HEK293 (cell line): ENCODE measurements at regions not wholly inside any gene's neighbourhood (a gene's known extent, or its start where the extent isn't known, plus 50 kb on each side); places are given as distances from the start of the nearest gene placed in this dataset.

Source experiments
- CTCF ChIA-PET: fragments of 350-600 bp; formaldehyde crosslinking; extraction: SDS; loops from one replicate; lab custom pipeline; 2021; ENCODE audit warnings: antibody characterized with exemption; lab: Yijun Ruan, JAX
- POLR2A ChIA-PET: fragments of 300-600 bp; formaldehyde crosslinking; extraction: SDS; loops from one replicate; lab custom pipeline; 2020; ENCODE audit warnings: antibody characterized with exemption, inconsistent platforms; lab: Yijun Ruan, JAX
- H3K27ac ChIP-seq: fragments of 200-500 bp; sonication (Bioruptor generic); 2 replicates; pipeline ENCODE4 v1.5.1; 2014; ENCODE audit warnings: low read depth, low read length, control low read depth, inconsistent platforms; ENCODE audit errors: extremely low read depth
- H3K36me3 ChIP-seq, 2 experiments: fragments of 200-500 bp in 1 of 2; sonication (Bioruptor generic) in 1 of 2; 1 replicate in 1 of 2; 2 replicates in 1 of 2; pipeline ENCODE4 v1.5.1; 2014 to 2017; ENCODE audit warnings: inconsistent platforms in 2 of 2, low read length in 2 of 2; ENCODE audit not compliant: control insufficient read depth in 2 of 2, insufficient read depth in 1 of 2
- H3K4me1 ChIP-seq: fragments of 200-500 bp; sonication (Bioruptor generic); 2 replicates; pipeline ENCODE4 v1.5.1; 2014; ENCODE audit warnings: mild to moderate bottlenecking, low read length, inconsistent platforms; ENCODE audit not compliant: control insufficient read depth, insufficient read depth
- H3K4me3 ChIP-seq: 2 replicates; pipeline ENCODE4 v1.5.1; 2011; ENCODE audit warnings: low read depth, mild to moderate bottlenecking, control low read depth, low read length, moderate library complexity
- H3K9me3 ChIP-seq: fragments of 200-500 bp; sonication (Bioruptor generic); 2 replicates; pipeline ENCODE4 v1.5.1; 2014; ENCODE audit warnings: low read depth, low read length, inconsistent platforms; ENCODE audit not compliant: control insufficient read depth, insufficient read depth
- IKZF3 ChIP-seq: fragments of 450-650 bp; IDR thresholded peaks from 2 replicates; pipeline ENCODE4 v1.5.0; 2018; ENCODE audit warnings: missing biosample characterization, mild to moderate bottlenecking, missing genetic modification characterization, moderate library complexity
- KLF10 ChIP-seq: fragments of 450-650 bp; IDR thresholded peaks from 2 replicates; pipeline ENCODE4 v1.5.1; 2018; ENCODE audit warnings: missing biosample characterization, mild to moderate bottlenecking, missing genetic modification characterization
- SP2 ChIP-seq: fragments of 450-650 bp; formaldehyde crosslinking; IDR thresholded peaks from 2 replicates; pipeline ENCODE4 v1.5.1; 2016; ENCODE audit warnings: missing biosample characterization, missing genetic modification characterization
- WT1 ChIP-seq: fragments of 450-650 bp; formaldehyde crosslinking; IDR thresholded peaks from 2 replicates; pipeline ENCODE4 v1.5.1; 2016; ENCODE audit warnings: missing biosample characterization, missing genetic modification characterization
- ZFP37 ChIP-seq: fragments of 450-650 bp; formaldehyde crosslinking; IDR thresholded peaks from 2 replicates; pipeline ENCODE4 v1.5.1; 2016; ENCODE audit warnings: missing biosample characterization, missing genetic modification characterization
- ZNF221 ChIP-seq: fragments of 450-650 bp; formaldehyde crosslinking; IDR thresholded peaks from 2 replicates; pipeline ENCODE4 v1.5.1; 2017; ENCODE audit warnings: missing biosample characterization, missing genetic modification characterization, borderline replicate concordance
- ZNF23 ChIP-seq: fragments of 450-650 bp; formaldehyde crosslinking; IDR thresholded peaks from 2 replicates; pipeline ENCODE4 v1.5.1; 2016; ENCODE audit warnings: missing biosample characterization, missing genetic modification characterization, borderline replicate concordance
- ZNF266 ChIP-seq: fragments of 450-650 bp; formaldehyde crosslinking; IDR thresholded peaks from 2 replicates; pipeline ENCODE4 v1.5.1; 2016; ENCODE audit warnings: missing biosample characterization, missing genetic modification characterization, low read depth
- ZNF341 ChIP-seq: fragments of 450-650 bp; formaldehyde crosslinking; IDR thresholded peaks from 2 replicates; pipeline ENCODE4; 2016; ENCODE audit warnings: low read depth, missing biosample characterization, missing genetic modification characterization
- ZNF670 ChIP-seq: fragments of 450-650 bp; formaldehyde crosslinking; IDR thresholded peaks from 2 replicates; pipeline ENCODE4 v1.5.1; 2016; ENCODE audit warnings: missing biosample characterization, missing genetic modification characterization, low read depth
- TF ChIP-seq, protein P1 (sequence below): fragments of 450-650 bp; formaldehyde crosslinking; IDR thresholded peaks from 2 replicates; pipeline ENCODE4 v1.5.1; 2017; ENCODE audit warnings: missing biosample characterization, missing genetic modification characterization
- TF ChIP-seq, protein P2 (sequence below): fragments of 450-650 bp; formaldehyde crosslinking; IDR thresholded peaks from 2 replicates; pipeline ENCODE4 v1.5.1; 2016; ENCODE audit warnings: missing biosample characterization, missing genetic modification characterization, borderline replicate concordance
- TF ChIP-seq, protein P3 (sequence below): fragments of 450-650 bp; formaldehyde crosslinking; IDR thresholded peaks from 2 replicates; pipeline ENCODE4 v1.5.1; 2016; ENCODE audit warnings: missing biosample characterization, missing genetic modification characterization

DNA sequence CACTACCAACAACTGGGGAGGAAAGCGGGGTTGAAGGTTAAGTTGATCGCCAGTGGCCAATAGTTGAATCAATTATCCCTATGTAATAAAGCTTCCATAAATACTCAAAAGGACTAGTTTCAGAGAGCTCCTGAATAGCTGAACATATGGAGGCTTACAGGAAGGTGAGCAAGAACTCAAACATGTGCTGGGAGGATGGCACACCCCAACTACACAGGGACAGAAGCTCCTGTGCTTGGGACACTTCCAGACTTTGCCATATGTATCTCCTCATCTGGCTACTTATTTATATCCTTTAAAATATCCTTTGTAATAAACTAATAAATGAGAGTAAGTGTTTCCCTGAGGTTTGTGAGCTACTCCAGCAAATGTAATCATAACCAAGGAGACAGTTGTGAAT, 115.7 kb downstream of the HNMT start:
- H3K9me3 ChIP-seq: no peaks in the 10 kb centered on the region
- CTCF ChIA-PET: interaction anchor here (0.6 to 1.0 kb wide), 4 partner anchors 10 to 192 kb away, joined by 3 to 5 read pairs (median 4); no protein-coding TSS in a partner anchor
- H3K36me3 ChIP-seq: no peaks in the 10 kb centered on the region
- no peak for TF ChIP-seq WT1 (tag by site-specific recombination)
- no peak for TF ChIP-seq ZNF221 (tag by site-specific recombination)
- TF ChIP-seq, protein P1, sequence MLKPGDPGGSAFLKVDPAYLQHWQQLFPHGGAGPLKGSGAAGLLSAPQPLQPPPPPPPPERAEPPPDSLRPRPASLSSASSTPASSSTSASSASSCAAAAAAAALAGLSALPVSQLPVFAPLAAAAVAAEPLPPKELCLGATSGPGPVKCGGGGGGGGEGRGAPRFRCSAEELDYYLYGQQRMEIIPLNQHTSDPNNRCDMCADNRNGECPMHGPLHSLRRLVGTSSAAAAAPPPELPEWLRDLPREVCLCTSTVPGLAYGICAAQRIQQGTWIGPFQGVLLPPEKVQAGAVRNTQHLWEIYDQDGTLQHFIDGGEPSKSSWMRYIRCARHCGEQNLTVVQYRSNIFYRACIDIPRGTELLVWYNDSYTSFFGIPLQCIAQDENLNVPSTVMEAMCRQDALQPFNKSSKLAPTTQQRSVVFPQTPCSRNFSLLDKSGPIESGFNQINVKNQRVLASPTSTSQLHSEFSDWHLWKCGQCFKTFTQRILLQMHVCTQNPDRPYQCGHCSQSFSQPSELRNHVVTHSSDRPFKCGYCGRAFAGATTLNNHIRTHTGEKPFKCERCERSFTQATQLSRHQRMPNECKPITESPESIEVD (tag by site-specific recombination): no peak
- no peak for TF ChIP-seq ZFP37 (tag by site-specific recombination)
- no peak for TF ChIP-seq ZNF266 (tag by site-specific recombination)
- no peak overlapping the region for H3K27ac ChIP-seq
- no peaks in the 10 kb centered on the region for H3K4me1 ChIP-seq
- POLR2A ChIA-PET: no interaction called here
- H3K4me3 ChIP-seq: no peak overlapping the region

DNA sequence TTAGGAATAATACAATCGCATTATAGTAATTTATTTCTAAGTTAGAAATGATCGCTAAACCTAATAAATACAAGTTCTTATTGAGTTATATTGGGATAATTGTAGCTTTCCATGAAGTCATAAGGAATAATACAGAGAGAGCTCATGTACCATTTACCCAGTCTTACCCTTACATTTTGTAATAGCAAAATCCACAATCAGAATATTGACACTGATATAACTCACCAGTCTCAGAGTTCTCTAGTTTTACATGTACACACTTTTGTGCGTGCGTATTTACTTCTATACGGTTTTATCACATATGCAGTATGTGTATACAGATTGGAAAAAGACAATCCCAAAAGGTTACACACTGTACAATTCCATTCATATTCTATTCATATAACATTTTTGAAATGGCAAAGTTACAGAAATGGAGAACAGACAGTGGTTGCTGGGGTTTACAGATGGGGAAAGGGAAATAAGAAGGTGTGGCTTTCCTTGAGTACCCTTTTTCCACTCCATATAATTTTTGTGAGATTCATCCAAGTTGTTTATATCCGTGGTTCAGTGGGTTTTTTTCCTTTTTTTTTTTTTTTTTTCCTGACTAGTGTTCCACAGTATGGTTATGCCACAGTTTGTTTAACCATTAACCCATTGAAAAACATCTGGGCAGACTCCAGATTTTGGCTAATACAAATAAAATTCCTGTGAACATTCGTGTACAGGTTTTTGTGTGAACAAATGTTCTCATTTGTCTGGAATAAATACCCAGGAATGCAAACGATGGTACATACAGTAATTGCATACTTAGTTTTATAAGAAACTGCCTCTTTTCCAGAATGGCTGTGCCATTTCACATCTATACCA, 117.2 kb downstream of the HNMT start:
- Histone ChIP-seq H3K9me3 (no peaks in the 10 kb centered on the region), H3K36me3 (no peaks in the 10 kb centered on the region), H3K4me1 (no peaks in the 10 kb centered on the region), H3K27ac (no peak overlapping the region), H3K4me3 (no peak overlapping the region)
- POLR2A ChIA-PET: interaction anchor here (0.9 kb wide), 1 partner anchor 41 kb away, joined by 3 read pairs; no protein-coding TSS in a partner anchor
- CTCF ChIA-PET: interaction anchor here (0.9 kb wide), 1 partner anchor 9 kb away, joined by 3 read pairs; no protein-coding TSS in a partner anchor
- TF ChIP-seq SP2 (no peak), ZNF670 (tag by site-specific recombination) (no peak), IKZF3 (tag by site-specific recombination) (no peak), KLF10 (tag by site-specific recombination) (no peak)
- TF ChIP-seq, protein P2, sequence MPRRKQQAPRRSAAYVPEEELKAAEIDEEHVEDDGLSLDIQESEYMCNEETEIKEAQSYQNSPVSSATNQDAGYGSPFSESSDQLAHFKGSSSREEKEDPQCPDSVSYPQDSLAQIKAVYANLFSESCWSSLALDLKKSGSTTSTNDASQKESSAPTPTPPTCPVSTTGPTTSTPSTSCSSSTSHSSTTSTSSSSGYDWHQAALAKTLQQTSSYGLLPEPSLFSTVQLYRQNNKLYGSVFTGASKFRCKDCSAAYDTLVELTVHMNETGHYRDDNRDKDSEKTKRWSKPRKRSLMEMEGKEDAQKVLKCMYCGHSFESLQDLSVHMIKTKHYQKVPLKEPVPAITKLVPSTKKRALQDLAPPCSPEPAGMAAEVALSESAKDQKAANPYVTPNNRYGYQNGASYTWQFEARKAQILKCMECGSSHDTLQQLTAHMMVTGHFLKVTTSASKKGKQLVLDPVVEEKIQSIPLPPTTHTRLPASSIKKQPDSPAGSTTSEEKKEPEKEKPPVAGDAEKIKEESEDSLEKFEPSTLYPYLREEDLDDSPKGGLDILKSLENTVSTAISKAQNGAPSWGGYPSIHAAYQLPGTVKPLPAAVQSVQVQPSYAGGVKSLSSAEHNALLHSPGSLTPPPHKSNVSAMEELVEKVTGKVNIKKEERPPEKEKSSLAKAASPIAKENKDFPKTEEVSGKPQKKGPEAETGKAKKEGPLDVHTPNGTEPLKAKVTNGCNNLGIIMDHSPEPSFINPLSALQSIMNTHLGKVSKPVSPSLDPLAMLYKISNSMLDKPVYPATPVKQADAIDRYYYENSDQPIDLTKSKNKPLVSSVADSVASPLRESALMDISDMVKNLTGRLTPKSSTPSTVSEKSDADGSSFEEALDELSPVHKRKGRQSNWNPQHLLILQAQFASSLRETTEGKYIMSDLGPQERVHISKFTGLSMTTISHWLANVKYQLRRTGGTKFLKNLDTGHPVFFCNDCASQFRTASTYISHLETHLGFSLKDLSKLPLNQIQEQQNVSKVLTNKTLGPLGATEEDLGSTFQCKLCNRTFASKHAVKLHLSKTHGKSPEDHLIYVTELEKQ: no peak

DNA sequence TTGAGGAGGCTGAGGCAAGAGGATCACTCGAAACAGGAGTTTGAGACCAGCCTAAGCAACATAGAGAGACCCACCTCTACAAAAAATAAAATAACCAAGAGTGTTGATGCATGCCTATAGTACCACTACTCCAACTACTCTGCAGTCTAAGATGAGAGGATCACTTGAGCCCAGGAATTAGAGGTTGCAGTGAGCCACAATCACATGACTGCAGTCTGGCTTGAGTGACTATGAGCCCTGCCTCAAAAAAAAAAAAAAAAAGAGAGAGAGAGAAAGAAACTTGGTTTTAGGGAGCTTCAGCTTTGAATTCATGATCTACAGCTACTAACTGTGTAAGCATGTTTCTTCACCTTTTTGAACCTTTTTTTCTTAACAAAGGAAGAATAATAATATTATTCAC, 119.9 kb downstream of the HNMT start:
- Histone ChIP-seq H3K4me1 (peaks cover 4% of the 10 kb centered on the region), H3K27ac (no peak overlapping the region), H3K9me3 (no peaks in the 10 kb centered on the region), H3K4me3 (no peak overlapping the region), H3K36me3 (no peaks in the 10 kb centered on the region)
- POLR2A ChIA-PET: no interaction called here
- CTCF ChIA-PET: interaction anchor here (0.6 to 1.1 kb wide), 4 partner anchors 12 to 190 kb away, joined by 3 to 5 read pairs (median 3); no protein-coding TSS in a partner anchor
- TF ChIP-seq ZNF341 (tag by site-specific recombination) (no peak), ZNF23 (tag by site-specific recombination) (no peak)
- TF ChIP-seq, protein P3, sequence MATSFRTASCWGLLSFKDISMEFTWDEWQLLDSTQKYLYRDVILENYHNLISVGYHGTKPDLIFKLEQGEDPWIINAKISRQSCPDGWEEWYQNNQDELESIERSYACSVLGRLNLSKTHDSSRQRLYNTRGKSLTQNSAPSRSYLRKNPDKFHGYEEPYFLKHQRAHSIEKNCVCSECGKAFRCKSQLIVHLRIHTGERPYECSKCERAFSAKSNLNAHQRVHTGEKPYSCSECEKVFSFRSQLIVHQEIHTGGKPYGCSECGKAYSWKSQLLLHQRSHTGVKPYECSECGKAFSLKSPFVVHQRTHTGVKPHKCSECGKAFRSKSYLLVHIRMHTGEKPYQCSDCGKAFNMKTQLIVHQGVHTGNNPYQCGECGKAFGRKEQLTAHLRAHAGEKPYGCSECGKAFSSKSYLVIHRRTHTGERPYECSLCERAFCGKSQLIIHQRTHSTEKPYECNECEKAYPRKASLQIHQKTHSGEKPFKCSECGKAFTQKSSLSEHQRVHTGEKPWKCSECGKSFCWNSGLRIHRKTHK (tag by site-specific recombination): no peak
